Myocyte (in vitro differentiated cells): ENCODE measurements at regions not wholly inside any gene's neighbourhood (a gene's known extent, or its start where the extent isn't known, plus 50 kb on each side); places are given as distances from the start of the nearest gene placed in this dataset.

Experiments used
- DNase-seq: peaks from one replicate; pipeline ENCODE4 v3.0.0-alpha.2; 2012; ENCODE audit warnings: low read depth

- no peak for DNase-seq
Observed at GRCh38 chr1:168387781-168388760, 107.4 kb downstream of the TBX19 start.

GRCh38 chr1:168386949-168387586, 106.4 kb downstream of the TBX19 start:
- no peak for DNase-seq

- no peak for DNase-seq
Observed at GRCh38 chr1:168386492-168386891, 105.8 kb downstream of the TBX19 start.

GRCh38 chr1:168381850-168382249, 101.2 kb downstream of the TBX19 start:
- no peak for DNase-seq

- DNase-seq: no peak
Observed at GRCh38 chr1:168380945-168381344, 100.3 kb downstream of the TBX19 start.

GRCh38 chr1:168379104-168379860, 98.6 kb downstream of the TBX19 start:
- DNase-seq: no peak

GRCh38 chr1:168375566-168376300, 95.1 kb downstream of the TBX19 start:
- no peak for DNase-seq

GRCh38 chr1:168374566-168374965, 93.9 kb downstream of the TBX19 start:
- no peak for DNase-seq

- no peak for DNase-seq
Observed at GRCh38 chr1:168373869-168374268, 93.2 kb downstream of the TBX19 start.

- DNase-seq: no peak
Observed at GRCh38 chr1:168372861-168373371, 92.2 kb downstream of the TBX19 start.

GRCh38 chr1:168372307-168372706, 91.6 kb downstream of the TBX19 start:
- DNase-seq: no peak

GRCh38 chr1:168371477-168371876, 90.8 kb downstream of the TBX19 start:
- no peak for DNase-seq

- no peak for DNase-seq
Observed at GRCh38 chr1:168370586-168370985, 89.9 kb downstream of the TBX19 start.

GRCh38 chr1:168369655-168370054, 89.0 kb downstream of the TBX19 start:
- DNase-seq: no peak

- DNase-seq: no peak
Observed at GRCh38 chr1:168368131-168368530, 87.5 kb downstream of the TBX19 start.

- DNase-seq: no peak
Observed at GRCh38 chr1:168365719-168366479, 85.2 kb downstream of the TBX19 start.
